ENCODE measurements at regions not wholly inside any gene's neighbourhood (a gene's known extent, or its start where the extent isn't known, plus 50 kb on each side); places are given as distances from the start of the nearest gene placed in this dataset.

DNA sequence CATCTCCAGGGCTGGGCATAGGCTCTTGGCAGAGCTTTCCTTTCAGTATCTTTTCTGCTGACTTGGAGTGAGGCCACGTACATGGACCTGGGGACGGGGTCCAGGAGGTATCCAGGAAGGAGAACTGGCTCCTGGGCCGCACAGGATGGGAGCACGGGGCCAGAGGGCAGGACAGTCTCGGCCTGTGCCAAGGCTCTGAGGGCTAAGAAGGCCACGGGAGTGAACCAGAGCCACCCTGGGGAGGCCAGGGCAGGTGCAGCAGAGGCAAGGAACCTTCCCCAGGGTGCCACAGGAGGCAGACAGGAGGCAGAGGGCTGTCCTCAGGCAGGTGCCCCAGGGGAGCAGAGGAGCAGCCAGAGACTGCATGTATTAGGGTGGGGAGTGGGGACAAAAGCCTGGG, 50.3 kb downstream of the PLXNA1 start:
- DNase-seq: no peak

DNA sequence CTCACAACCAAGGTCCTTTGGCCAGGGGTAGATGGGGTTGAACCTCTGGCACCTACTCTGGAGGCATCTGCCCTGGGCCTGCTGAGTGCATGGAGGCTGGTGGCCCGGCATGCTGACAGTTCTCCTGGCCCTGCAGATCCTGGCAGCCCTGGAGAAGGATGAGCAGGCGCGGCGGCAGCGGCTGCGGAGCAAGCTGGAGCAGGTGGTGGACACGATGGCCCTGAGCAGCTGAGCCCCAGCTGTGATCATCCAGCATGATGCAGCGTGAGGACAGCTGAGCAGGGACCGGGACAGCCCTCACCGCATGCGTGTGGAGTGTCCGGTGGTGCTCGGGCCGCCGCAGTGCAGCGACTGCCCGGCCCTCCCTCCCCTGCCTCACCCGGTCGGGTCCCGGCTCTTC, 50.9 kb downstream of the PLXNA1 start:
- DNase-seq: peak; percentile 60 to 79 (median 61)

GRCh38 chr3:127034195-127034989, 51.5 kb downstream of the PLXNA1 start:
- no peak for DNase-seq

DNA sequence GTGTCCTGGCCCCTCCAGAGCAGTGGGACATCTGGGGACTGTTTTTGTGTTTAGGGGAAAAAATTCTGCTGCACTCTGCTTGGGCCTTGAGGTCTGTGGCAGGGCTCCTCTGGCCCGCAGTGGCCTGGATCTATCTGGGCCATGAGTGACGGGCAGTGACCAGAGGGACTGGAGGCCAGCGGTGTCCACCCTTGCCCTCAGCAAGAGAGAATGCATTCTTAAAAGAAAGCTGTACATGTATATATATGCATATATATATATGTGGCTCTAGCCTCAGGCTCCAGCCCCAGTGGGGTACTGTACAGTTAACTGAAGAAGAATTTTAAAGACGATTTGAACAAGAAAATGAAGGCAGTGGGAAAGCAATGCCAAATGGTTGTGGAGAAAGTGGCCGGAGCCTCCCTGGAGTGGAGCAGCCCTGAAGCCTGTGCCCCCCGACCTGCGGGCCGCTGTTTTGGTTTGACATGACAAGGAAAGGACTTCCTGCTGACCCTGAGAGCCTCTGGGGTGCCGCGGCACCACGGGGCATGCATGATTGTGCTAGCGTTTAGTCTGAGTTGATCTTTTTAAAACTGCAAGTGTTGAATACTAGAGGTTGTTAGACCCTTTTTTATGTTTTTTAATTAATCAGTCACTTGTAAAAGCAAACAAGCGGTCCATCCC, 52.2 kb downstream of the PLXNA1 start:
- no peak for DNase-seq

- peak in 2 of 3 donors; percentile 55 to 64 for DNase-seq
These were observed 52.8 kb downstream of the PLXNA1 start for GRCh38 chr3:127035677-127036076.

DNA sequence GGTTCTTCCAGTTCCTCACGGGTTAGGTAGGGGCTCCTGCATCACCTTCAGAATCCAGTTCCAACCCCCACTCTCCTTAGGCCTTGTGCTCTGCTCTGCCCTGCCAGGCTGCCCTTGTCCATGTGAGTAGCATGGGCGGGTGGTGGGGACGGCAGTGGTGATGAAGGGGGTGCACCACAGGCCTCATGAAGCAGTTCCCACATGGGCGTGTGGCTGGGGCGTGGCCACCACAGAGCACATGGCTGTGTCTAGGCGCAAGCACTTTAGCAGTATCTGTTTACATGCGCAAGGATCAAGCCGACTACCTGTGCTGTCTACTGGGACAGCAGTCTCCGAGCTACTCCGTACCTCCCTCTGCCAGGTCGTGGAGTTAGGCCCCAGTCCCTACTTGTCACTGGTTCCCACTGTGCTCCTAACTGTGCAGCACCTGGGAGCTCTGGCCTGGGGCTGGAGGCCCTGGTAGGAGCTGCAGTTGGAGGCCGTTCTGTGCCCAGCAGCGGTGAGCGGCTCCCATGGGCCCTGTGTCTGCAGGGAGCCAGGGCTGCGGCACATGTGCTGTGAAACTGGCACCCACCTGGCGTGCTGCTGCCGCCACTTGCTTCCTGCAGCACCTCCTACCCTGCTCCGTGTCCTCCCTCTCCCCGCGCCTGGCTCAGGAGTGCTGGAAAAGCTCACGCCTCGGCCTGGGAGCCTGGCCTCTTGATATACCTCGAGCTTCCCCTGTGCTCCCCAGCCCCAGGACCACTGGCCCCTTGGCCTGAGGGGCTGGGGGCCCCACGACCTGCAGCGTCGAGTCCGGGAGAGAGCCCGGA, 53.5 kb downstream of the PLXNA1 start:
- no peak for DNase-seq

- no peak for DNase-seq
These were observed 54.1 kb downstream of the PLXNA1 start for GRCh38 chr3:127037021-127037400.

- DNase-seq: peak in 1 of 3 donors; percentile 61
These were observed 54.5 kb downstream of the PLXNA1 start for GRCh38 chr3:127037418-127037841.

DNA sequence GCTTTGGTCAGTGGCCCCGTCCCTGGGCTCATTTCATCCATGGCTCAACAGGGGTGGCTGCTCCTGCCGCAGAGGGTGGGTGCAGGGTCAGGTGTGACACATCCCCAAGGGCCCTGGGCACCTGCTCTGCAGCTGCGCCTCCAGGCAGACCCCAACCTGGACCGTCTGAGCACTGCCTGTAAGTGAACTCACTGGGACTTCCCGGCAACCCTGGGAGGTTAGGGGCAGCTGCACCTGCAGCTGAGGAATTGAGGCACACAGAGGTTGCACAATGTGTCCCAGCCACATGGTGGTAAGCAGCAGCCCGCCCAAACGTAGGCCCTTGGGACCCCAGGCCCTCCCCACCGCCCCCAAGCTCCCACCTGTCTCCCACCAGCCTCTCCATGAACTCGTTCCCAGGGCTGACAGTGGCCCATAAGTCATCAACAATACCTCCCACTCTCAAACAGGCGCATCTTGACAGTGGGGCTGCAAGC, 55.1 kb downstream of the PLXNA1 start:
- peak in 1 of 3 donors; percentile 52 for DNase-seq

DNA sequence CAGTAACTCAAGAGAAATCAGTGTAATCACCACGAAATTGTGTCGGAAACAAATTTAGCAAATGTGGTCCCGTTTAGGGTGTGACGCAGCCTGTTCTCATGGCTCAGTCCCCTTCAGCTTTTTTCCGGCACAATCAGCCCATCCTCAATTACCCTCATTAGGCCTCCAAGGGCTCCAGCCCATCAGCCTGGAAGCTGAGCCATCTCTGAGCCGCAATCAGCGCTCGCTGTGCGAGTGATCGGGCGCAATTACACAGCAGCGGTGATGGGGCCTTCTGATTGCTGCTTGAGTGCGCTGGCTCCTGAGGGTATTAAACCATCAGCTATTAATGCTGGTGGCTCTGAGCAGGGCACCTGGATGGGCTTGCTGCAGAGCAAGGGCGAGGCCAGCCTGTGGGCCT, 55.6 kb downstream of the PLXNA1 start:
- peak in 1 of 3 donors; percentile 53 for DNase-seq

DNA sequence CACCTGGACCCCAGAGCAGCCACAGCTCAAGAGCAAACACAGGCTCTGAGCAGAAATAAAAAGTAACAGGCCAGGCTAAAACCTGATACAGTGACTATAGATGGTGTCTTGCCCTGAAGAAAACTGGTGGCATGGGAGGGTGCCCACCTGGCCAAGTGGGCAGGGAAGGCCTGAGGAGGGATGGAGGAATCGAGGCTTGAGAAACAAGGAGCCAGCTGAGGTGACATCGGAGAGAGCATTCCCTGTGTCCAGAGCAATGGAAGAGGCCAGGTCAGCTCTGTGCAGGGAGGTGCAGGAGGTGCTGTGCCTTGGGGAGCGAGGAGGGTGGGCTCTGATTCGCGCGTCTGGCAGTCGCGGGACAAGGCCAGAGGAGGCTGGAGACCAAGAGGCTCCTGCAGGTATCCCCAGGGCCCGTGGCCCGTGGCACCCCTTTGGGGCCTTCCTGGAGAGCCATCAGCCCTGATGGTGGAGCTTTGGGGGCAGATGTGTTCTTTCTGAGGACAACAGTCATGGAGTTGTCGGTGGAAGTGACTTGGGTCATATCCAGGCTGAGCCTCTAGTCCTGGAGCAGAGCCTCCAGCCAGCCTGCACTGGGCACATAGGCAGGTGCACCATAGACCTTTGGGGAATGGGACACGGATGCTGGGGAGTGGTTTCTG, 56.1 kb downstream of the PLXNA1 start:
- no peak for DNase-seq

DNA sequence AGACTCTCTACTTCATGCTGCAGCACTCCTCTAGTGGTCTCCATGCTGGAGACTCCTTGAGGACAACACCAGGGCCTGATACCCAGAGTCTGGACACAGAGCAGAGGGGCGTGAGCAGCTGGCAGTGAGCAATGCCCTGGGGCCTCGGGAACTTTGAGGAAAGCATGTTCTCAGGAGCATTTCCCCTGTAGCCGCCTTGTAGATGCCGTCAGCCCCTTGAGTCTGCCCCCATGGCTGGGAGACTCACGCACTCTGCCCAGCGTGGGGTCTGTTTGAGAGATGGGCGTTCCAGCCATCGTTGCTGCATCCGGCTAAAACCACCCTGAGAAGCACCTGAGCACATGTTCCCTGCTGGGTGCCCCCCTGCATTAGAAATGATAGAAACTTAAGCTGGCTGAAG, 56.8 kb downstream of the PLXNA1 start:
- DNase-seq: no peak

GRCh38 chr3:127040216-127040615, 57.3 kb downstream of the PLXNA1 start:
- DNase-seq: no peak

GRCh38 chr3:127041264-127041820, 58.4 kb downstream of the PLXNA1 start:
- no peak for DNase-seq

DNA sequence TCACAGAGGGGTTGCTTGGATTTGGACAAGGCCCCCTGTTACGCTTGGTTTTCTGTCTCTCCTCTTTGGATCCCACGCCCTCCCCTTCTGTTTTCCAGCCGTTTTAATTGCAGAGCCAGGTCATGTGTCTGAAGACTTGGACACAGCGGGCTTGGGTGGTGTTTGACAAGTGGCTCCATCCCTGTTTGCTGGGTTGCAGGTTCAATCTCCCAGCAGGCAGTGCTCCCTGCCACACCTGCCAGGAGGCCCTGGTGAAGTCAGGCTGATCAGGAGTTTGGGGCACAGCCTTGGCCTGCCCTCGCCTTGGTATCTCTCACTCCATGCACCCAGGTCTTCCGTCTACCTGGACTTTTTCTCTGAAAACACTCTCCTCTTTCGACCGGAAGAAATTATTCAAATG, 59.0 kb downstream of the PLXNA1 start:
- DNase-seq: no peak

GRCh38 chr3:127042634-127043033, 59.7 kb downstream of the PLXNA1 start:
- DNase-seq: no peak

GRCh38 chr3:127043041-127043641, 60.2 kb downstream of the PLXNA1 start:
- DNase-seq: no peak

DNA sequence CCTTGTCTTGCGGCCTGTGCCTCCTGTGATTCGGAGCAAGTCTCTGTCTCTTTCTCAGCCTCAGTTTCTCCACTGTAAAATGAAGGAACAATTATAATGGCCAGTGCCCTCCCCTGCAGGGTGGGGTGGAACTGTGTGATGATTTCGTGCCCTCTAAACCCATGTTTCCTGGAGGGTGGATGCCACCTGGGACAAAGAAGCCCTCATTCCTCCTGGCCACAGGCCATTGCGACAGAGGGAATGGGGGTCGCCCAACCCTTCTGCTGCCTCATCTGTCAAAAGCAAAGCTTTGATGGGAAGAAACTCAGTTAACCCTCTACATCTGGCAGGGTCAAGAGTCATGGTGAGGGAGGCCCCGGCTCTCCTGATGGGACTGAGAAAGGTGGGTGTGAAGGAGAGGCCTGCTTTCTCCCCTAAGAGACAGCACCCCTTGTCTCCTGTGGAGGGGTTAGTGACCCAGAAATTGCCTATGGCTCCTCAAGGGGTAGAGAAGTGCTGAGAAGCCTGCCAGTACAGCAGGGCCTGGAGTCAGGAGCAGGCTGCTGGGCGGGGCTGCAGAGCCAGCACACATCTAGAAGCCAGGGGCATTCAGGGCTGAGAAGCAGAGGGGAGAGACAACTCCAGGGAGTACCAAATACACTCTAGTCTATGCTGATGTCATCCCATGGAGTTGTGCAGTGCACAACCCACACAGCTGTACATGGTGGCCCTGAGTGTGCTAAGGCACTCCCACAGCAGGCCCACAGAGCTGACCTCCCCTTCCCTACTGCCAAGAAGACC, 61.0 kb downstream of the PLXNA1 start:
- DNase-seq: no peak

DNA sequence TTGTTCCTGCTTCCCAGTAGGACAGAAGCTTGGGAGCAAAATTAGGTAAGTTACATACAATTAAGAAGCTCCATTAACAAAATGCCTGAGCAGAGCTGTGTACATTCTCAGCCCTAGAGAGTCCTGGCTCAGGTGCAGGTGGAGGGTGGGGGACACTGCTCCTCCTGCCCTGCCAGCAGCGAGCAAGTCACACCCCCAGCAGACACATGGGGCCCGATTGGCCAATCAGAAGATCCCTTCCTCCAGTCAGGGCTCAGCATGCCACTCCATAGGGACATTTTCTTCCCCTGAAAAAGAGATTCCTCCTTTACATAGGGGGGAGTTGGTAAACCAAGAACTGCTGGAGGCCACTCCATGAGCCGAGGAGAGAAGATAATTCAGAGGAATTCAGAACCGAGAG, 62.1 kb downstream of the PLXNA1 start:
- no peak for DNase-seq

- no peak for DNase-seq
These were observed 62.6 kb downstream of the PLXNA1 start for GRCh38 chr3:127045435-127046045.

All from muscle of back (tissue), 3 donors.